ENCODE measurements at regions not wholly inside any gene's neighbourhood (a gene's known extent, or its start where the extent isn't known, plus 50 kb on each side); places are given as distances from the start of the nearest gene placed in this dataset.

DNA sequence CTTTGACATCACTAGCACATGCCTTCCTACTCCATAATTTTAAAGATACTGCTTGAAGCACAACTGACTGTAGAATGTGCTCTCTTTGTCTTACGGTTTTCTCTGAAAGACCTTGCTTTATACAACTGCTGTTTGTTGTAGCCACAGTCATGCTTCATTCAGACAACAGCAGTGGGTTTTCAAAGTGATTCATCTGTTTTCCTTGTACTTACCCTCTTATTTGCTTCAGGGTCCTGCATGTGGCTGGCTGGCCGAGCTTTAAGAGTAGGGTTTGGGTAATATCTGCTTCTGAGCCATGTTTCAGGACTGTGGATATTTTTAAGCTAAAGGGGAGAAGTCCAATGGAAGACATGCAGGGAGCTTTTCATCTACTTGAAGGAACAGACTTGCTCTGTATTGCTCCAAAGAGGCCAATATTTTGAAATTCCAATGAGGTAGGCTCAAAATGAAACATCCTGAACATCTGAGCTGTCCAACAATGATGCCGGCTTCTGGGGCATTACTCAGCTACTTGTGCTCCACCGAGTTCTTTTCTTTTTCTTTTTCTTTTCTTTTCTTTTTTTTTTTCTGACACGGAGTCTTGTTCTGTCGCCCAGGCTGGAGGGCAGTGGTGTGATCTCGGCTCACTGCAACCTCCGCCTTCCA is 160.2 kb upstream of the SGK1 start:
- FAIRE-seq, result no peak

DNA sequence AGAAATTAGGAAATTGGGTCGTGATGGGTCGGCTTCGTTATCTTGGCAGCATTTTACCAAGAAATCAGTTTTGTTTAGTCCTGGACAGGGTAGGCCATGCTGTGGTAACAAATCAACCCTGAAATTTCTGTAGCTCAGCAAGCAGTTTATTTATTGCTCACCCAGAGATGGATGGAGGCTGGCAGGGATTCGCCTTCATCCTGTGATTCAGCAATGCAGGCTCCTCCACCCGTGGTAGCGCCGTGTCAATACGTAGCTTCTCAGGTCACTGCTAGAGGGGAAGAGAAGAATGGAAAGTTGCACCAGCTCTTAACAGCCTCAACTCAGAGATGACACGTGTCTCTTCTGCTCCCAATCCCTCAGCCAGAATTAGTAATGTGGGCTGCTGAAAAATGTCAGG is 157.0 kb upstream of the SGK1 start:
- no peak for FAIRE-seq

DNA sequence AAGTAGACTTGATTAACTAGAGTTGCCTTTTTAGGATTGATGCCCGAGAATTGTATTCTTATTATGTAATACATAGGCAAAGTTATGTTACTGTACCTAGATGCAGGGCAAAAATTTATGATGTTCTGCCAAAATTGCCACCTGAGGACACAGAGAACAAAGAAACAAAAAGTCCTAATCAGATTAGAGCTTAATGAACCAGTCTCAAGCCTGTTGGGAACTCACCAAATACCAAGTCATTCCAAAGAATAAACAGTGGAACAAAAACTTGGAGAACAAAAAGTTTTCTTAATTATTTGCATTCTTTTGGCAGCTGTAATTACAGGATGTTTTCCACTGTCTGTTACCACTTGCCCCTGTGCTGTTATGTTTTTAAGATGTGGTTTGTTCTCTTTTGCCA is 154.7 kb upstream of the SGK1 start:
- no peak for FAIRE-seq

DNA sequence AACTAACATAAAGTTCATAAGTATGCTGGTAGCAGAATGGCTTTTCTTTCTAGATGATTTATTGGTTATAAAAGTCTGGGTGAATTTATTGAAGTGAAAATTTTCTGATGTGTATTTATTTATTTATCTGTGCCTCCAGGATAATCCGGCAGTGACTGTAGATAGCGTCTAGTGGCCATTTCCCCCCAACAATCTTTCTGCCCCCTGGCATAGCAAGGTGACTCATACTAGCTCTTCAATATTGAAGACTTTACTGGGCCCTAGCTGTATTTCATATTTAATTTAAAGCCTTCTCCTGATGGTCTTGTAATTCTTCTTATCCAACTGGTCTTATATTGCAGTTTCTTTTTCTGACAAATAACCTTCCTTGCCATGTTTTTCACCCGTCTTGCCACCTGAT is 154.1 kb upstream of the SGK1 start:
- FAIRE-seq, result no peak

DNA sequence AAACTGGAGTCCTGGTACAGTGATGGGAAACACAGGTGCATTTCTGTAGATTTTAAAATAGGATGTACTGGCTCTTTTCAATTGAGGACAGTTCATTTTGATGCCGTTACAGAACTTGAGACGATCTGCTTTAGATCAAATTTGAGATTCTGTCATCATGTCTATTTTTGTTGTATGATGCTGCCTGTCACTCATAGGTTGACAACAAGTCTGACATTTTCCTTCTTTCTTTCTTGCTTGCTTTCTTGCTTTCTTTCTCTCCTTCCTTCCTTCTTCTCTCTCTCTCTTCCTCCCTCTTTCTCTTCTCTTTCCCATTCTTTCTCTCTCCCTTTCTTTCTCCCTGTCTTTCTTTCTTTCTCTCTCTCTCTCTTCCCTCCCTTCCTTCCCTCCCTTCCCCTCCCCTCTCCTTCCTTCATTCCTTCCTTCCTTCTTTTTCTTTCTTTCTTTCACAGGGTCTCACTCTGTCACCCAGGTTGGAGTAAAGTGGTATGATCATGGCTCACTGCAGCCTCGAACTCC is 152.6 kb upstream of the SGK1 start:
- no peak for FAIRE-seq

DNA sequence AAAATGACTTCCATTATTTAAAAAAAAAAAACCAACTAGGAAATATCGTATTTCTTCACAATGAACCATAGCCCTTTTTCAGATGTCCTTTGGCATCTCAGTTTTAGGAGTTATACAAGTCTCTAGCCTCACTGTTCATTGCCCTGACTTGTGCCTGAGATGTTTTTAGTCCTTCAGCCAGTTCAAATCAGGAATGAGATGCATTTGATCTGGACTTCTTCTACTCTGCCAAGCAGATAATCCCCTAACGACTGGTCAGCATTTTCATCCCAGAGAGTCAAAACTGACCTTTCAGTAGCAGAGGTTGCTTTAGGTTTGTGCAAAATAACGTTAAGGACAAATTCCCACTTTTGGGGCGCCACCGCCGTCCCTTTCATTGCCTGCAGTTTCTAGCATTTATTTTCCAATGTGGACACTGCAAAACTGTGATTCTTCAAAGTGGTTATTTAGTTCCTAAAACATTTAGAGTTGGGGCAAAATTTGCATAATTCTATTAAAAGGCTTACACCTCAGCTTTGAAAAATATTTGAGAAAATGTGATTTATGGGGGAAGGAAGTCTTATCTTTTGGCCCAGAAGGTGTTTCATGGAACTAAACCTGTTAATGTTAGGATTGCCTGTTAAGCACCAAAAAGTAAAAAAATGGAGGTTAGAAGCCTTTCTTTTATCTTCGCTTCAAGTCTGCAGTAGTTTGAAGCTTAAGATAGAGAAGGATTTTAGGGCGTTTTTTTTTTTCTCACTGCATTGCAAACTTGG is 152.0 kb upstream of the SGK1 start:
- FAIRE-seq, result no peak

DNA sequence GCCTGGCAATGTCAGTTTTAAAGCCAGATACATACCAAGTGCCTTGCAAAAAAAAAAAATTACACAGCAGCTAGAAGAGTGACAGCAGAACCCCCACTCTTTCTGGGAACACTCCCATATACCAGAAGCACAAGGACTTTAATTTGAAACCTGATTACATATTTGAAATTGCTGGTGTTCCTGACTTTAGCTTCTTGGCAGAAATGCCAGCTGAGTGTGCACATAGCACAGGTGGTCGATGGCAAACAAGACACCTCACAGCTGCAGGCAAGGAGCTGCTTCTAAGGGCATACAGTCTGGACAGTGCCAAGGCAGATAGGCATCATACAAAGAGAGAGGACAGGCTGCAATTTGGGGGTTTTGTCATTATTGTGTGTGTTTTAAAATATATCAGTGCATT is 150.7 kb upstream of the SGK1 start:
- no peak for FAIRE-seq

DNA sequence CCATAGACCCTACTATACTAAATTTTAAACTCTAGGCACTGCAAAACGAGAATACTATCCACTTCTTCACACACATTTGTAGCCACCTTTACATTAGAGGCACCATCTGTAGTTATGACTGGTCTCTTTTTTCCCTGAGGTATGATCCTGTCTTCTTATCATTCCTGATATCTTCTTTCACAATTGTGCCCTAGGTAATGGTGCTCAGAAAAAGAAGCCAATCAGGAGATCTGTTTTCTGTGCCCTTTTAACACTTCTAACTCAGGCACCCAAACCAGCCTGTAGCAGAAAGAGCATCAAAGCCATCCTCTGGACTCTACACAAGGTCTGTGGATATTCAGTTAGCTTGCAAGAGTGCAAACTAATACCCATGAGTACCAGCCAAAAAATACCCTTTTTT is 149.7 kb upstream of the SGK1 start:
- FAIRE-seq, result no peak

DNA sequence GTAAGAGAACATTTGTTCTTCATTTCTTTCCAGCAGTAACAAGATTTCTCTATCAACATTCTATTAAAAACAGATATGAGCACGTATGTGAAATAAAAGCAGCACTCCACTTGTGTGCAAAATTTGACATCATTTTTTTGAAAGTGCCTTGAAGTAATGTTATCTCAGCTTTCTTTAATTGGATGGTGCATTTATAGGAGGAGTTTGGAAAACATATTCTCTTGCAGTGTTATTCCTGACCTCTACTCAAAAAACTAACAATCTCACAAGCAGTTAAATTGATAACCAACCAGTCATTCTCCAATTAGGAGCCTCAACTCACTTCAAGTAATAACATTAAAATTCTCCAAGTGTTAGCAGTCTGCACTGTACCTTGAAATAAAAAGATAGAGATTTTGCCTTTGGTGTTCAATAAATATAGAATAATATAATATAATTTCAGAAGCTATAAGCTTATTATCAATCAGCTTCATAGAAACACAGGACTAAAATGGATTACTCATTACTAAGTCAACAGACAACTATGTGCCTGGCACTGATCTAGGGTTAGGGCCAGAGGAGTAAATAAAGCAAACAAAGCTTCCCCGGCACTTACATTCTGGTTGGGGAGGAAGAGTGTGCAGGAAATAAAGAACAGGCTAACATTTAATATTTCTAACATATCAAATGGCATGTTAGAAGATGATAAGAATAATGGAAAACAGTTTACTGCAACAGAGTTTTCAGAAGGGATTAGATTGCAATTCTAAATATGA is 149.0 kb upstream of the SGK1 start:
- no peak for FAIRE-seq

DNA sequence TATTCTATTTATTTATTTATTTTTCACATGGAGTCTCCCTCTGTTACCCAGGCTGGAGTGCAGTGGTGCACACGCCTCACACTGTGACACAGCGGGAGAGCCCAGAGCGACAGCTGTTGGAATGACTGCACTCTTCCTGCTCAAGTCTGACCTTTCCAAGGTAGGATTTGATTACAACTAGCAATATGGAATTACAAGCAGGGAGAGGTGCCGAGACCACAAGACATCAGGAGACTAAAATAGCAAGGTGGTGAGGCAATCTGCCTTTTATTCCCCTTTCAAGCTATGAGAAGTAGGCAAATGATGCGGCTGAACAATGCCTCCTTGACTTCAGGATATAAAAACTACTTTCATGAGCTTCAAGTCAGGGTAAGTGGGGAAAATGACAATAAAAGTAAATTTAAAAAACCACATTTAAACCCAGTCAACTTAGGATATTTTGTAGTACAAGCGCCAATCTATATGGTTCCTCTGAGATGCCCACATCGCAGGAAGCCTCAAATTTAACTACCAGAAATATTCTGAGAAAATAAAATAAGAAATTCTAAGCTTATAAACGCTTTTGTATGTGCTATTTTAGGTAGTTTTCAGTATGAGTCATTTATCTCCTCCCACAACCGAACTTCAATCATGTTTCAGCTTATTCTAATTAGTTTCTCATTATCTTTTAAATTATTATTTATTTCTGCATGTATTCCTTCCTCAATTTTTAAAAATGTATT is 146.9 kb upstream of the SGK1 start:
- FAIRE-seq, result no peak

DNA sequence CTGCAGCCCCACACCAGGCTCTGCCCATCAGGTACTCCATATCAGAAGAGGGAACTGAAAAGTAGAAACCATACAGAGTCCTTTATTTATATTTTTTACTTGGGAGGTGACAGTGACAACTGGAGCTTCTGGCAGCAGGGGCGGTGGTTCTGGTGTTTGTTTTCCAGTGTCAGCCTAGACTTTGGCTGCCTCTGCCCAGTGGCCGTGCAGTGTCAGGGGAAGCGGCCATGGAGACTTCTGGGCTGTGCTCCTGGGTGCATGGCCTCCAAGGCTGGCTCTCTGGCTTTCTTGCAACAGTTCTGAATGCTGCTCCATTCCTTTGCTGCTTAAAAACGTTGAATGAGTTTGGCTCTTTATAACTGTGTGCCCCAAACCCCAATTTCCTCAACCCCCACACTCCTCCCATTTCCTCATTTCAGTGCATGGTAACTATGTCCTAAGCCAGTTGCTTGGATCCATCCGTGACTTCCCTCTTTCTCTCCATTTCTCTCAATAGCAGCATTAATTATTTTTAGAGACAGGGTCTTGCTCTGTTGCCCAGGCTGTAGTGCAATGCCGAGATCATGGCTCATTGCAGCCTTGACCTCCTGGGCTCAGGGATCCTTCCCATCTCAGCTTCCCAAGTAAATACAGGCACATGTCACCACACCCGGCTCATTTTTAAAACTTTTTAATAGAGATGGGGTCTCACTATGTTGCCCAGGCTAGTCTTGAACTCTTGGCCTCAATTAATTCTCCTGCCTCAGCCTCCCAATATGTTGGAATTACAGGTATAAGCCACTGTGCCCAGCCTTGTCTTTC is 141.1 kb upstream of the SGK1 start:
- FAIRE-seq, result no peak

DNA sequence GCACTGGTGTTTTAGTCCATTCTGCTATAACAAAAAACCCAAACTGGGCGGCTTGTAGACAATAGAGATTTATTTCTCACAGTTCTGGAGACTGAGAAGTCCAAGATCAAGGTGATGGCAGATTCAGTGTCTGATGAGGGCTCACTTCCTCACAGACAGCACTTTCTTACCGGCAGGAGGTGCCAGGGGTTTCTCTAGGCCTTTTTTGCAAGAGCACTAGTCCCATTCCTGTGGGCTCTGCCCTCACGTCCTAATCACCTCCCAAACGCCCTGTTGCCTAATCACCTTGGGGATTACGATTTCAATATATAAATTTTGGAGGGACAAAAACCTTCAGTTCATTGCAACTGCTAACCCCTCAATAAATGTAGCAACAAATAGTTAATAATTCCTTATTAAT is 140.0 kb upstream of the SGK1 start:
- no peak for FAIRE-seq

DNA sequence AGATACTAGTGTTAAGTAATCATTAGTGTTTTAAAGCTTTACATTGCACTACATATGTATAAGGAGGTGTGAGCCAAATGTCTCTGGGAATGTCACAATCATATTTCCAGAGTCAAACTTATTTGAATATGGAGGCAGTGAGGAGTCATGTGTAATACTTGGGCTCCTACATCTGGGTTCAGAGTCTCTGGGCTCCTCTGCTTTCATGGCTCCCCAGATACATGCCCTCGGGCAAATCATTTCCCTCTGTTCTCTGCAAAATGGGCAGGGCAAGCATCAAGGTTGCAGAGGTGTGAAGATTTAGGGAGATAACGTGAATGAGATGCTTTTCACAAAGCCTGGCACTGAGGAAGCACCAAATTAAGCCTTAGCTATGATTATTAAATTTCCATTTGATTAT is 138.3 kb upstream of the SGK1 start:
- FAIRE-seq, result no peak

DNA sequence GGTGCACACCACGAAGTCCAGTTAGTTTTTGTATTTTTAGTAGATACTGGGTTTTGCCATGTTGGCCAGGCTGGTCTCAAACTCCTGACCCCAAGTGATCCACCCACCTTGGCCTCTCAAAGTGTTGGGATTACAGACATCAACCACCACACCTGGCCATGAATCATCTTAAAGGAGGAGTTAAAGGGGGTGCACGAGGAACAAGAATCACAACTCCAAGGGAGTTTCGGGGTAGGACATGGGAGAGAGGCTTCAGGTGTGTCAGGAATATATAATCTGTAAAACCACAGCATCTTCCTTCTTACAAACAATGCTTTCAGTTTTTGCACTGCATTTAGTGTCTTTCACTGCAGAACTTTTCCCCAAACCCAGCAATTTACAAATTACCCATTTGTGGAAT is 137.4 kb upstream of the SGK1 start:
- FAIRE-seq, result no peak

DNA sequence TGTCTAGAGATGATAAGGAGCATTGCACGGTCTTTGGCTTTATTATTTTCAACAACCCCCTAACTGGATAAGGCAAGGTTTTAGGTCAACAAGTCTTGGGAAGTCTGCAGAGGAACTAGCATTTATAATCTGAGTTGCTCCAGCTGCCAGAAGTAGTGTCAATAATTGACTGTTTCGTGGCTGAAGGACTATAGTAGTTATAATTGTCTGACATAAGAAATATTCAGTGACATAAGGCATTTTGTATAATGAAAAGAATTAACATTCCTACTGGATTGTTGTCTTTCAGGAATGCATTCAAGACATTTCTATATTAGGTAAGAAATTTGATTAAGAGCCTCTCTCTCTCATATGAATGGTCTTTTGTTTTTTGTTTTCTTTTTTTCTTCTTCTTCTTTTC is 136.9 kb upstream of the SGK1 start:
- no peak for FAIRE-seq

DNA sequence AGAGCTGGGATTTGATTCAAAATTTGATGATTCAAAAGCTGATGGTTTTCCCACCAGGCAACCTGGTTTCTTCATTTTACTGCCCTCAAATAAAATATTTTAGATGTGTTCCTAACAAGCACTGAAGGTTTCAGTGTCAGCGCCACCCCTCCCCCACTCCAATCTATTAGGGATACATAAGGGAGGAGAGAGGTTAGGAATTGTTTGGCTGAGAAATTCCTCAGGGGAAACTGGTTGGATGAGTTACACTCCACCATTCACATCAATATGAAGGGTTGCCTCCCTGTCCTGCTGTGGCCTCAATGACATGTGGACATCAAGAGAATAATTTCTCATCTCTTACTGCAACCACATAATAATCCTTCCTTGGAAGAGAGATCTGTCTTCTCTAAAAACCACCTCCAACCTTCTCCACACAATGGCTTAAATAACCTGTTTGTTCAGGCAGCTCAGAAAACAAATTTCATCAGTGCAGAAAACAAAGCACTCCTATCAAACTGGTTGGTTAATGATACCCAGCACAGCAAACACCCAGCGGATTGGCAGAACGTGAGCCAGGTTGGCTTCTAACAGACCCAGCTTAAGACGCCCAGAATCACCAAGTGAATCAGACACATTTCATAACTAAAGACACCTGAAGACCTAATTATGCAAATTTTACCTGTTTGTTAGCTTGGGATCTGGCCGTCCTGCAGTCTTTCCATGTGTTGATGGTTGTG is 136.0 kb upstream of the SGK1 start:
- no peak for FAIRE-seq

DNA sequence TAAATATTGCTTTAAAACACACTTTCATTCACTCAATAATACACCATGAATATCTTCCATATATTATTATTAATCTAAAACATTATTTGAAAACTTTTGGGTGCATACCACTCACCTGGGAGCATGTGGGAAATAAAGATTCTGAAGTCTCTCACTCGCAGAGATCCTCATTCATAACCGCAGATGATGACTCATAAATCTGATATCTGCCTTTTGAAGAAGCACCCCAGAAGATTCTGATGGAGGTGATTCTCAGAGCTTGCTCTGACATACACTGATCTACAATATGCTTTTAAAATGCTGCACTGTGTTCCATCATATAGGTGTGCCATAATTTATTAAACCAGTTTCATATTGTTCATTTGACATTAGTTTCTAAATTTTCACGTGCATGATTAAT is 135.0 kb upstream of the SGK1 start:
- FAIRE-seq, result no peak

DNA sequence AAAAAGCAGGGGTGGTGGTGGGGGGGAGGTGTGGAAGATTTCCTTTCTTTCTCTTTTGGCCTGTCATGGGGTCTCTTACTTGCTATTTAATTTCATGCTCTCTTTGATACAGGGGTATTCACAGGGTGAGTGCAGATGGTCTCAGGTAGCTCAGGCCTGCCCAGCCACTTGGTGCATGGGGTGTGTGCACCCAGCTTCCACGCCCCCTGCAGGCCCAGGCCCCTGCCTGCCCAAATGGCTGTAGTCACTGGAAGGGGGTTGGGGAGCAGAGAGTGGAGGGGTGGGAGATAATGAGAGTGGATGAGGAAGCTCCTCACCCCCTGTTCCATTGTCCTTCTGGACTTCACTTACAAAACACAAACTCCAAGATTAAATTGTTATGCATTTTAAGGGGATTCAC is 133.6 kb upstream of the SGK1 start:
- no peak for FAIRE-seq

DNA sequence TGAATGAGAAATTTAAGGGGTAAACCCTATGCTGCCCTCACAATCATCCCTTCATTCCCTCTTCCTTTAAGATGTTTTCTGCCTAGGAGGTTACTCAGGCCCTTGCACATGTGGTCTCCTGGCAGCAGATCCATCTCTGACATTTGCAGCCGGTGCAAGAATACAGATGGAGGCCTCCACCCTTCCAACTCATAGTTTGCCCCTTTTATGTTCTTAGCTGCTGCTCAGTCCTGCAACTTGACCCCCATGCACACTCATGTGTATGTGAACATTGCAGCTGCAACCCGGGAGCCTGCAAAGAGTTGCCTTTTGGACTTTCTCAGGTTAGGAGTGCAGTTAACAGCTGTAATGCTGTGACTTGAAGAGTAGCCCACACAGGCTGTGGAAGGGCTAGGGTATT is 131.9 kb upstream of the SGK1 start:
- no peak for FAIRE-seq

DNA sequence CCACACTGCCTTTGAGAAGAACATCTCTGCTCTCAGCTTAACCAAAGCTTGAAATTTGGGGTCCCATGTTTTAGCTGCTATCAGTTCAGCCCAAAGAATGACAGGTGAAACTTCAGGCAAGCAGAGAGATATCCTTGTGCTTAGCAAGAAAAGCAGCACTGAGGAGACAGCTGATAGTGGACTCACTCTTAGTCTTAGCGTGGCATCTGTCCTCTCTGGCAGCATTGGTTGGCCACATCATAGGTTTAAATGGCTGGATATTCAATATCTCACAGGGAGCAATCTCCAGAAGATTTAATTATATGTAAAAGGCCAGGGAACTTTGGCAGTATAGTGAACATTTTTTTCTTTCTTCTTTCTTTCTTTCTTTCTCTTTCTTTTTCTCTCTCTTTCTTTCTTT is 131.1 kb upstream of the SGK1 start:
- FAIRE-seq, result no peak

DNA sequence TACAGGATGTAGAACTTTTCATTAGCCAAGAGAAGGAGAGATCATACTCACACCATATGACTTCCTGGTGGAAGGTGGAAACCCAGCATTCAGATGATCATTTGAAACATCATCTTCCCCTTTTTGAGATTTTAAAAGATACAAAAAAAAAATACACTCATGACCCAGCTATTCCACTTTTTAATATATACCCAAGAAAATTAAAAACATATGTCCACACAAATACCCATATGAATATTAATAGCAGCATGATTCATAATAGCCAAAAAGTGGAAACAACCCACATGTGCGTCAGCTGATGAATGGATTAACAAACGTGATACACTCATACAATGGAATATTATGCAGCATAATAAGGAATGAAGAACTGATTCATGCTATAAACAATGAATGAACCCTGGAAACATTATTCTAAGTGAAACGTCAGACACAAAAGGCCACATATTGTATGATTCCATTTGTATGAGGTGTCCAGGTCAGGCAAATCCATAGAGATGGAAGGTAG is 130.0 kb upstream of the SGK1 start:
- FAIRE-seq, result no peak

Data from colon (tissue), 2 donors.